Stimulated activated CD8-positive, alpha-beta memory T cell treated with anti-CD3 and anti-CD28 coated beads, Interleukin-2, amount 100 ng/mL, for 1 hour (primary cell): ENCODE measurements at regions not wholly inside any gene's neighbourhood (a gene's known extent, or its start where the extent isn't known, plus 50 kb on each side); places are given as distances from the start of the nearest gene placed in this dataset.
"Not testable (repeated sequence)": the region's sequence is repeated elsewhere in the genome, so short reads cannot be mapped to it uniquely, and the experiment has no call there.

Experiments used
- DNase-seq, 2 donors: peaks; one replicate each; pipeline ENCODE4 v3.0.0-alpha.2; 2020; ENCODE audit warnings: low read depth in 2 of 2

- DNase-seq, result no peak
Measured at GRCh38 chr4:60637976-60638375, 562.1 kb upstream of the ADGRL3 start.

- no peak for DNase-seq
Measured at GRCh38 chr4:60648774-60649173, 551.4 kb upstream of the ADGRL3 start.

- no peak for DNase-seq
Measured at GRCh38 chr4:60652933-60653332, 547.2 kb upstream of the ADGRL3 start.

DNA sequence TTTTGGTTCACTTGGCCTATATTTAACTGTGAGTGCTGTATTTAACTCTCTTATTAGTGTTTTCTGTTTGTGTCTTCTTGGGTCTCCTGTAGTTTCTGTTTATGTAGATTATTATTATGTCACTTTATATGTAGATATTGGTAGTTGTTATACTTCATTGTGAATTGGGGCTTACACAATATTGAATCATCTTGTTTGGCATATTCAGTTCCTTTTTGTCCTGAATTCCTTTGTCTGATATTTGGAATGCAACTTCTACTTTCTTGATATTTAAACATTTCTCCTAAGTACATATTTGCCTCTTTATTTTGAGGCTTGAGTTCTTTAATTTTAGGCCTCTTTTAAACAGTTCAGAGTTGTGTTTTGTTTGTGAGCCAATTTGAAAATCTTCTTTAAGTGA, 544.8 kb upstream of the ADGRL3 start:
- no peak for DNase-seq

GRCh38 chr4:60656171-60656570, 544.0 kb upstream of the ADGRL3 start:
- DNase-seq, result no peak

DNA sequence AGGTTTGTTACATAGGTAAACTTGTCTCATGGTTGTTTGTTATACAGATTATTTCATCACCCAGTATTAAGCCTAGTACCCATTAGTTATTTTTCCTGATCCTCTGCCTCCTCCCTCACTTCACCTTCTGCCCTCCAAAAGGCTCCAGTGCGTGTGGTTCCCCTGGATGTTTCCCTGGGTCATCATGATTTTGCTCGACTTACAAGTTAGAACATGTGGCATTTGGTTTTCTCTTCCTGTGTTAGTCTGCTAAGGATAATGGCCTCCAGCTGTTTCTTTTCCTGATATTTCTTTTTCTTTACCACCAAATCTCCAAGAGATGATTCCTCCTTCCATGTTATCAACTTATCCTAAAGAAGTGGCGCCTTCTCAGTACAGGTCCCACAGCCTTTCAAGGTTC, 543.1 kb upstream of the ADGRL3 start:
- no peak for DNase-seq

GRCh38 chr4:60657807-60658206, 542.3 kb upstream of the ADGRL3 start:
- DNase-seq, result no peak

DNA sequence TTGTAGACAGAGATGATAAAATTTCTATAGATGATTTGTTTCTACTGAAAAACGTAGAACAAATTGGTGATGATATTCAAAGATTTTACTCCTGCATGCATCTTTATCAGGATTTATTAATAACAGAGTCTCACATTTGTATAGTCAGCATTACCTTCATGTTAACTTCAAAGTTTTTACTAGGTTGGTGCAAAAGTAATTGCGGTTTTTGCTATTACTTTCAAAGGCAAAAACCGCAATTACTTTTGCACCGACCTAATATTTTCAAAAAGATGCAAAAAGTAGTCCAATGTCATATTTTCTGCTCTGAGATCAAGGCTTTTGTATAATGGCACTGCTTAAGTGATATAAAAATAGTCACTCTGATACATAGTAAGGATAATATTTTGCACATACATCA, 536.4 kb upstream of the ADGRL3 start:
- DNase-seq, result no peak

DNA sequence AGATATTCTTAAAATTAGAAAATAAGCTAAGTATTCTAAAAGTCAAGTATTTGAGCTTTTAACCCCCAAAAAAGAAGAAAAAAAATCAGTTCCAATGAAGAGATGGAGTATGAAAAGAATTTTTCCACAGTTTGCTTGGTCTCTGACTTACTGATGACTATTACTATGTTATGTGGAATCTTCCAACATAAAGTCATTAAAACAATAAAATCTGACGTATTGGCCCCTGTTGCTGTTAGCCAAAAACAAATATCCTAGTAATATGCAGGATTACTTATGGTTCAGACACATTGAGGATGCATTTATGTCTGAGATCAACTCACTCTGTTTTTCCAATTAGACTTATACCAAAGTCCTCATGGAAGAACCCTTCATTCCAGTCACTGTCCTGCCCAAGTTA, 517.2 kb upstream of the ADGRL3 start:
- DNase-seq, result no peak

- DNase-seq, result no peak
Measured at GRCh38 chr4:60683357-60683756, 516.8 kb upstream of the ADGRL3 start.

GRCh38 chr4:60683973-60684372, 516.2 kb upstream of the ADGRL3 start:
- DNase-seq, result no peak

DNA sequence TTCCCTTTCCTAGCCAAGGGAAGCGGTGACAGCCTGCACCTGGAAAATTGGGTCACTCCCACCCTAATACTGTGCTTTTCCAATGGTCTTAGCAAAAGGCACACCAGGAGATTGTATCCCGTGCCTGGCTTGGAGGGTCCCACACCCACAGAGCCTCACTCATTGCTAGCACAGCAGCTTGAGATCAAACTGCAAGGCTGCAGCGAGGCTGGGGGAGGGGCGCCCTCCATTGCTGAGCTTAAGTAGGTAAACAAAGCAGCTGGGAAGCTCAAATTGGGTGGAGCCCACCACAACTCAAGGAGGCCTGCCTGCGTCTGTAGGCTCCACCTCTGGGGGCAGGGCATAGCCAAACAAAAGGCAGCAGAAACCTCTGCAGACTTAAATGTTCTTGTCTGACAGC, 504.1 kb upstream of the ADGRL3 start:
- not testable (repeated sequence) for DNase-seq

DNA sequence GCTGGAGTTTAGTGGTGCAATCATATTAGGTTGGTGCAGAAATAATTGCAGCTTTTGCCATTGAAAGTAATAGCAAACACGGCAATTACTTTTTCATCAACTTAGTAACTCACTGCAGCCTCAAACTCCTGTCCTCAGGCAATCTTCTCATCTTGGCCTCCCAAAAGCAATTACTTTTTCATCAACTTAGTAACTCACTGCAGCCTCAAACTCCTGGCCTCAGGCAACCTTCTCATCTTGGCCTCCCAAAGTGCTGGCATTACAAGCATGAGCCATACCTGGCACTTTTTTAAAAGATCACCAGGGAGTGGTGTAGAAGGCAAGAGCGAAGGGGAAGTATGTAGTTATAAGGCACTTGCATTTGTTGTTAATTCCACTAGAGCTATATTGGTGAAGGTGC, 491.1 kb upstream of the ADGRL3 start:
- no peak for DNase-seq

DNA sequence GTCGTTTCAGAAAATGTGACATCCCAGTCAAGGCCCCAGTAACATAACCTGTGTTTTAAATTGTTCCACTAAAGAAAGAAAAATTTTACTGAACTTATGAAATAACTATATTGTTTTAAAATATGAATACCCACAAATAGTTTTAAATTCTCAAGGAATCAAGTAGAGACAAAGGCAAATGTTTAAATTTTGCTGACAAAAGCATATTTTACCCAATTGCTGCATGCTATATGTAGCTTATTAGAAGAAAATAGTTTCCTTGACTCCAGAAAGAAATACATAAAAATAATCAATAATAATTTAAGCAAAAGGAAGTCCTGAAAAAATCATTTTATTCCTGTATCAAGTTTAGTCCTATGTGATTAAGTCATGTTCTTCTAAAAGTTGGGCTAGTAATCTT, 481.3 kb upstream of the ADGRL3 start:
- no peak for DNase-seq

GRCh38 chr4:60721685-60722084, 478.4 kb upstream of the ADGRL3 start:
- no peak for DNase-seq

DNA sequence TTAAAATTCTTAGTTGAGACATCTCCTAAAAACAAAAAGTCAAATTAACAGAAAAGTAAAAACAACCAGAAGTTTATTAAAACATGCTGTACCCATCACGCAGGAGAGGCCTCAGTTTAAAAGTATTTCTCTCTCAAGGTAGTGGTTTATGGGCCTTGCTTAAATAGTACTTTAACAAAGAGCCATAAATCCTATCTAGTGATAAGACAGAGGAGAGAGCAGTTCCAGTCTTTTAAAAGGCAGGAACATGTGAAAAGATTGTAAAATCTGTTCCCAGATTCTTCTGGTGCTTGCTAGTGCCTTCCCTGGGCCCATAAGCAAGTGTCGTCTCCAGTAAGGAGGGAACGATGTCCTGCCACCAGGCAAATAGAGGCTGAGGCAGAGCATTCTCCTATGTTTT, 476.3 kb upstream of the ADGRL3 start:
- no peak for DNase-seq

- DNase-seq, result no peak
Measured at GRCh38 chr4:60724623-60725022, 475.5 kb upstream of the ADGRL3 start.

- DNase-seq, result no peak
Measured at GRCh38 chr4:60726779-60727178, 473.3 kb upstream of the ADGRL3 start.

DNA sequence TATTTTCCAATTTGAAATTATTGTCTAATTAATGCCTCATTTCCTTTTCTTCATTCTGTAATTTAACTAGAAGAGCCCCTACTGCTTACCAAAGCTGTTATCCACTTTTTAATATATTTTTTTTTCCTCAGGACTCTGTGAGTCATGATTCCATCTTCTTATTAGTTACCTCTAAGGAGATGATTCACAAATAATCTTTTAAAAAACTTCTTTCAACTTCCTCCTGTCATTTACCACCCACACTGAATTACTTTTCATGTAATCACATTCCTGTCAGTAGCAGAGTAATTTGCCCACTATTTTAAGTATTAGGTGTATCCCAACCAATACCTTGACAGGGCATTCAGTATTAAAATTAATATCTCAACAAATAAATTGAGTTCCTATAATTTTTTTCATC, 470.9 kb upstream of the ADGRL3 start:
- no peak for DNase-seq

GRCh38 chr4:60729764-60730163, 470.4 kb upstream of the ADGRL3 start:
- DNase-seq, result not testable (repeated sequence)

DNA sequence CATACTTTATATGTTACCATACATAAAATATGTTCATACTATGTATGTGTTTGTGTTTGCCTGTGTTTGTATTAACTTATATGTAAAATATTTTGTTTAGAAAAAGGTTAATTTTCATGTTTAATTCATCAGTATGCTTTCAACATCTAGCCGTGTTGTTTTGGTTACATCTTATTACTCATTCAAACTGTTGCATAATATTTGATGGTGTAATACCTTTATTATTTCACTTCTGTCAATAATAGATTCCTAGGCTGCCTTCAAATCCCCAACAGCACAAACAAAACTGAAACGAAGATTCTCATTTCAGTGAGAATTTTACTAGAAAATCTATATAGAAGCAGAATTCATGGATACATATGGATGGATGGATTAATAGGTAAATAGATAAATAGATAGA, 462.3 kb upstream of the ADGRL3 start:
- no peak for DNase-seq

DNA sequence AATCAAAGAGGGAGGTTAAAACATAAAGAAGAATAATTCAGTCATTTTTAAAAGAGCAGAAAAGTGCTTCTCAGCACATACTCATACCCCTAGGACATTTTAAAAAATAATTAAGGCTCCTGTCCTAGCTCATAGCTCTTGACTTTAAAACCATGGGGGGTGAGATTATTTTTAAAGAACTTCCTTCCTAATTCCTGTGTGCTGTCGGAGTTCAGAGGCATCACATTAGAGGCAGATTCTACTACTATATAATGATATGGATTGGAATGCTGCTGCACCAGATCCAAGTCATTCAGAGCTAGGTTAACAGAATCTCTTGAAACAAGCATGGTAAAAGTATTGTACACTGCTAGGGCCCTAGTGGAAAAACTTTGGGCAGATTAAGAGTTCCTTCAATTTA, 456.5 kb upstream of the ADGRL3 start:
- DNase-seq, result no peak

- no peak for DNase-seq
Measured at GRCh38 chr4:60744767-60745166, 455.4 kb upstream of the ADGRL3 start.

- DNase-seq, result no peak
Measured at GRCh38 chr4:60745800-60746571, 454.1 kb upstream of the ADGRL3 start.
